ENCODE measurements at regions not wholly inside any gene's neighbourhood (a gene's known extent, or its start where the extent isn't known, plus 50 kb on each side); places are given as distances from the start of the nearest gene placed in this dataset.

- TF ChIP-seq POLR2AphosphoS5 (IDR thresholded peaks at IDR 0.05; ENCODE audit: borderline replicate concordance, low read depth, low read length) (no peak), EZH2 (IDR thresholded peaks at IDR 0.05) (no peak), FOXP2 (optimal IDR thresholded peaks at IDR 0.05; ENCODE audit: control extremely low read depth, extremely low read length, insufficient read depth) (no peak)
Measured at GRCh38 chr1:4395676-4396075, 258.7 kb upstream of the AJAP1 start.
